ENCODE measurements at regions not wholly inside any gene's neighbourhood (a gene's known extent, or its start where the extent isn't known, plus 50 kb on each side); places are given as distances from the start of the nearest gene placed in this dataset.

DNA sequence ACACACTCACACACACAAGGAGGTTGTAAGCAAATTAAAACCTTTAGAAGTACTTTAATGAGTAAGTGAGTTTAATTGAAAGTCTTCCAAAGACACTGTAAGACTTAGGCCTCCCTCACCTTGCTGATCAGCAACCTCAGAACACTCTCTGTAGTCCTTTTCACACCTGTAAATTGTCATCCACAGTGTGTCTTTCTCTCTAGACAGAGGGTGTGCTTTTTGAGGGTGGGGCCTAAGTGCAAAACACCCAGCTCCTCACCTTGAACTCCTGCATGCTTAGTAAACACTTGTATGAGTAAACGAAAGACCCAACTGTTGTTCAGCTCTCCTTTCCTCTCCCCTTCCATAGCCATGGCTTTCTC lies 183.2 kb upstream of the IL12A start:
- TF ChIP-seq, protein P1, sequence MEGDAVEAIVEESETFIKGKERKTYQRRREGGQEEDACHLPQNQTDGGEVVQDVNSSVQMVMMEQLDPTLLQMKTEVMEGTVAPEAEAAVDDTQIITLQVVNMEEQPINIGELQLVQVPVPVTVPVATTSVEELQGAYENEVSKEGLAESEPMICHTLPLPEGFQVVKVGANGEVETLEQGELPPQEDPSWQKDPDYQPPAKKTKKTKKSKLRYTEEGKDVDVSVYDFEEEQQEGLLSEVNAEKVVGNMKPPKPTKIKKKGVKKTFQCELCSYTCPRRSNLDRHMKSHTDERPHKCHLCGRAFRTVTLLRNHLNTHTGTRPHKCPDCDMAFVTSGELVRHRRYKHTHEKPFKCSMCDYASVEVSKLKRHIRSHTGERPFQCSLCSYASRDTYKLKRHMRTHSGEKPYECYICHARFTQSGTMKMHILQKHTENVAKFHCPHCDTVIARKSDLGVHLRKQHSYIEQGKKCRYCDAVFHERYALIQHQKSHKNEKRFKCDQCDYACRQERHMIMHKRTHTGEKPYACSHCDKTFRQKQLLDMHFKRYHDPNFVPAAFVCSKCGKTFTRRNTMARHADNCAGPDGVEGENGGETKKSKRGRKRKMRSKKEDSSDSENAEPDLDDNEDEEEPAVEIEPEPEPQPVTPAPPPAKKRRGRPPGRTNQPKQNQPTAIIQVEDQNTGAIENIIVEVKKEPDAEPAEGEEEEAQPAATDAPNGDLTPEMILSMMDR (IDR thresholded peaks at IDR 0.05), result no peak
- H3K27me3 ChIP-seq, result no peaks in the 10 kb centered on the region
- intact Hi-C loops (cut with DNase I), result loop anchor here (5.0 kb wide), 1 partner anchor 543 kb away; no protein-coding TSS in a partner anchor
- no peaks in the 10 kb centered on the region for H3K4me1 ChIP-seq
- no peaks in the 10 kb centered on the region for H3K36me3 ChIP-seq
- no peak overlapping the region for H3K9ac ChIP-seq (ENCODE audit: low read depth in 2 of 2, low read length in 2 of 2)
- H3K4me3 ChIP-seq, result no peak overlapping the region
- no peak for DNase-seq
- H3K27ac ChIP-seq, result no peak overlapping the region
- no peaks in the 10 kb centered on the region for H3K9me3 ChIP-seq

- no peak overlapping the region for H3K9ac ChIP-seq (ENCODE audit: low read depth in 2 of 2, low read length in 2 of 2)
- no peak overlapping the region for H3K27ac ChIP-seq
- no peaks in the 10 kb centered on the region for H3K4me1 ChIP-seq
- TF ChIP-seq, protein P1 (IDR thresholded peaks at IDR 0.05), result no peak
- intact Hi-C loops (cut with DNase I), result loop anchor here (5.0 kb wide), 1 partner anchor 544 kb away; no protein-coding TSS in a partner anchor
- DNase-seq, result no peak
- no peaks in the 10 kb centered on the region for H3K27me3 ChIP-seq
- H3K4me3 ChIP-seq, result no peak overlapping the region
- H3K36me3 ChIP-seq, result no peaks in the 10 kb centered on the region
- H3K9me3 ChIP-seq, result no peaks in the 10 kb centered on the region
Observed at GRCh38 chr3:159806412-159806811, 182.2 kb upstream of the IL12A start.

- H3K9ac ChIP-seq (ENCODE audit: low read depth in 2 of 2, low read length in 2 of 2), result no peak overlapping the region
- intact Hi-C loops (cut with DNase I), result loop anchor here (5.0 kb wide), 1 partner anchor 545 kb away; no protein-coding TSS in a partner anchor
- no peaks in the 10 kb centered on the region for H3K9me3 ChIP-seq
- H3K4me1 ChIP-seq, result no peaks in the 10 kb centered on the region
- TF ChIP-seq, protein P1 (IDR thresholded peaks at IDR 0.05), result no peak
- no peak for DNase-seq
- no peak overlapping the region for H3K27ac ChIP-seq
- H3K4me3 ChIP-seq, result no peak overlapping the region
- H3K36me3 ChIP-seq, result no peaks in the 10 kb centered on the region
- H3K27me3 ChIP-seq, result no peaks in the 10 kb centered on the region
Observed at GRCh38 chr3:159807137-159808040, 181.2 kb upstream of the IL12A start.

DNA sequence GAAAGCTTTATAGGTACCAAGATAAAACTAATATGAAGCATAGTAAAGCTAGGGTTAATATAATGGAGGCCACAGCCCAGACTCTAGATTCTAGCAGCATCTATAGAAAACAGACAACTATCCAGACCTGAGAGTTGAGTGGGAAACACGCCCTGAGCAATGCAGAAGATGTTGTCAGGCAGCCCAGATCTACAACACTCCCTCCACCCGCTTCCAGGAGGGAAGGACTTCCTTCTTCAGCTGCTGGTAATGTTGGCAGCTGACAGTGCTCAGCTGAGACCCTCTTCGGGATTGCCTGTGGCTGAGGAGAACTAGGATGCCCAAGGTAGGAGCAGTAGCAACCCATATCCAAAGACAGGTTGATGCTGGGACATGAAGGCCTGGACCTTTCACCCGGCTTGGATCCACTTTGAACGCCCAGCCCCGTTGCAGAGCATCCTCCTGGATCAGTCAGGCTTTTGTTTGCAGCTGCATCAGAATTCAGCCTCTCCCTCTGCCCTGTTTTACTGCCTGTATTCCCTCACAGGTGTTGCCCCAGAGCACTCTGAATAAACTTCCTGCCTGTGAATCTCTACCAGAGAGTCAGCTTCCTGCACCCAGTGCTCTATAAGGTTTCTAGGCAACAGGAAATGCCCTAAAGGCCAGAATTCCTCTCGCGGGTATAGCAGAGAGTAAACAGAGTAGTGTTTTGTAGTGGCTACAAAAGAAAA lies 174.7 kb upstream of the IL12A start:
- no peaks in the 10 kb centered on the region for H3K9me3 ChIP-seq
- TF ChIP-seq, protein P1 (IDR thresholded peaks at IDR 0.05), result no peak
- H3K27ac ChIP-seq, result peak overlapping the region; percentile 57
- peaks cover 4% of the 10 kb centered on the region for H3K4me1 ChIP-seq
- H3K4me3 ChIP-seq, result no peak overlapping the region
- intact Hi-C loops (cut with DNase I), result no loop called here
- no peaks in the 10 kb centered on the region for H3K36me3 ChIP-seq
- no peak overlapping the region for H3K9ac ChIP-seq (ENCODE audit: low read depth in 2 of 2, low read length in 2 of 2)
- H3K27me3 ChIP-seq, result no peaks in the 10 kb centered on the region
- peak; percentile 73 for DNase-seq

DNA sequence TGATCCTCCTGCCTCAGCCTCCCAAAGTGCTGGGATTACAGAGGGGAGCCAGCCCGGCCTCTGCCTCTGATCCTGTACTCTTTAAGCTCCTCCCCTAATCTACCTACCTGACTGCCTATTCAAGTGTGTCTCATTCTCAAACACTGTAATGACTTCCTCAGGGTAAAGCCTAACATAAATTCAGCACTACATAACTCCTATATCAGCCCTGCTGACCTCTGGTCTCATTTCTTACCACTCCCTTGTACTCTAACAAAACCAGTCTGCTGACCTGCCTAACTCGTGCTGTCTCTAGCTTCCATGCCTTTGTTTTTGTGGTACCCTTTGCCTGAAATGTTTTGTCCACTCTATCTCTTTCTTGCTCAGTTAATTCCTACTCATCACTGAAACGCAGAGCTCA lies 172.1 kb upstream of the IL12A start:
- no peak overlapping the region for H3K27ac ChIP-seq

More for the DNA sequence above, 172.1 kb upstream of the IL12A start:
- Histone ChIP-seq H3K36me3 (no peaks in the 10 kb centered on the region), H3K27me3 (no peaks in the 10 kb centered on the region), H3K4me1 (peaks cover 4% of the 10 kb centered on the region), H3K9ac (ENCODE audit: low read depth in 2 of 2, low read length in 2 of 2) (no peak overlapping the region), H3K4me3 (no peak overlapping the region), H3K9me3 (no peaks in the 10 kb centered on the region)
- TF ChIP-seq, protein P1 (IDR thresholded peaks at IDR 0.05), result no peak
- intact Hi-C loops (cut with DNase I), result no loop called here
- DNase-seq, result no peak

Data from colonic mucosa (tissue), 4 donors.